ENCODE measurements at regions not wholly inside any gene's neighbourhood (a gene's known extent, or its start where the extent isn't known, plus 50 kb on each side); places are given as distances from the start of the nearest gene placed in this dataset.

DNA sequence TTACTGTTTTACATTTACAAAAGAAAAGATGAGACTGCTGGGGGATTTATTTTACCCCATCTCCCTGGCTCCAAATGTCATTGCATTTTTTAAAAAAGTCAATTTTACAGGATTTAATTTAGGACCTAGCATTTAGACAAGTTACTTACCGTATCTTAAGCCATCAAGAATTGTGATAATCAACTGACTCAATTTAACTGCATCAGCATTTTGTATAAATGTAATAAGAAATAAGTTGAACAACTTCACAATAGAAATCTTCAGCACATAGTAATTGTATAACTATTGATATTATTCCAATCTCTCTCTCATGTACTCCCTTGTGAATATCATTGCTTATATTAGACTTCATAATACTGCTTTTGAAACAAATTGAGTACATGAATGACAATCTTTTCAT, 907.5 kb upstream of the SLC10A2 start:
- no peaks in the 10 kb centered on the region for H3K9me3 ChIP-seq (ENCODE audit: low read length)
- H3F3A ChIP-seq (ENCODE audit: insufficient read depth, low read length) = no peaks in the 10 kb centered on the region
- no peak overlapping the region for H3K4me3 ChIP-seq (ENCODE audit: low read depth, low read length, poor library complexity, severe bottlenecking)
- H3K36me3 ChIP-seq (ENCODE audit: insufficient read depth, low read length) = no peaks in the 10 kb centered on the region
- no peak overlapping the region for H2AFZ ChIP-seq (ENCODE audit: low read length)
- no peaks in the 10 kb centered on the region for H3K79me2 ChIP-seq (ENCODE audit: insufficient read depth, low read length)
- TF ChIP-seq EZH2 (IDR thresholded peaks at IDR 0.05; ENCODE audit: borderline replicate concordance, low read length) = no peak
- TF ChIP-seq, protein P1, sequence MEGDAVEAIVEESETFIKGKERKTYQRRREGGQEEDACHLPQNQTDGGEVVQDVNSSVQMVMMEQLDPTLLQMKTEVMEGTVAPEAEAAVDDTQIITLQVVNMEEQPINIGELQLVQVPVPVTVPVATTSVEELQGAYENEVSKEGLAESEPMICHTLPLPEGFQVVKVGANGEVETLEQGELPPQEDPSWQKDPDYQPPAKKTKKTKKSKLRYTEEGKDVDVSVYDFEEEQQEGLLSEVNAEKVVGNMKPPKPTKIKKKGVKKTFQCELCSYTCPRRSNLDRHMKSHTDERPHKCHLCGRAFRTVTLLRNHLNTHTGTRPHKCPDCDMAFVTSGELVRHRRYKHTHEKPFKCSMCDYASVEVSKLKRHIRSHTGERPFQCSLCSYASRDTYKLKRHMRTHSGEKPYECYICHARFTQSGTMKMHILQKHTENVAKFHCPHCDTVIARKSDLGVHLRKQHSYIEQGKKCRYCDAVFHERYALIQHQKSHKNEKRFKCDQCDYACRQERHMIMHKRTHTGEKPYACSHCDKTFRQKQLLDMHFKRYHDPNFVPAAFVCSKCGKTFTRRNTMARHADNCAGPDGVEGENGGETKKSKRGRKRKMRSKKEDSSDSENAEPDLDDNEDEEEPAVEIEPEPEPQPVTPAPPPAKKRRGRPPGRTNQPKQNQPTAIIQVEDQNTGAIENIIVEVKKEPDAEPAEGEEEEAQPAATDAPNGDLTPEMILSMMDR (IDR thresholded peaks at IDR 0.05; ENCODE audit: low read length) = no peak
- H3K9me2 ChIP-seq (ENCODE audit: low read depth, low read length) = no peaks in the 10 kb centered on the region
- H3K27me3 ChIP-seq (ENCODE audit: insufficient read depth, low read length) = no peaks in the 10 kb centered on the region
- no peaks in the 10 kb centered on the region for H3K4me1 ChIP-seq (ENCODE audit: insufficient read depth, low read length, severe bottlenecking)
- no peaks in the 10 kb centered on the region for H4K20me1 ChIP-seq (ENCODE audit: insufficient read depth, low read length)
- H3K4me2 ChIP-seq (ENCODE audit: low read length) = no peak overlapping the region
- no peak overlapping the region for H3K27ac ChIP-seq (ENCODE audit: low read depth, low read length, poor library complexity, severe bottlenecking)
- no peak overlapping the region for H3K9ac ChIP-seq (ENCODE audit: low read length)

DNA sequence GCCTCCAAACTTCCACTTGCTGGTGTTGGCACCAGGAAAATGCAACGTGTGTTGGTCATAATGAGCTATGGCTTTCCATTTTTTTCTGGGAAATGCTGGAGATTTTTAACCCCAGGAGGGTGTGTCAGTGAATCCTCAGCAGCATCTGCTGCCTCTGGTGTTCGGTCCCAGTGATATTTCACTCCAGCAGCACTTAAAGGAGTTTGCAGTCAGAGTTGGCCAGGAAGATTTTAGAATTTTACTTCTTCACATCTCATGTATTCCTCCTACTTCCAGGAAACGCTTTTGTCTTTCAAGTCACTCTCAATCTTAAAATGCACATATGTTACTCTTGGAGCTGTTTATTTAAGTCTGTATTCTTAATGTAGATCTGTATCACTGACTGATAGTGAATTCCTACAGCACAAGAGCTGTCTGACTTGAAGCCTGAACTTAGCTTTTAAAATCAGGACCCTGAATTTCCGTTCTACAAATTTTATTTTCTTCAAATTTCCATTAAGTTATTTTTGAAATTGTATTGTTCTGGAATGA, 903.4 kb upstream of the SLC10A2 start:
- Histone ChIP-seq H2AFZ (ENCODE audit: low read length) (no peak overlapping the region), H3K36me3 (ENCODE audit: insufficient read depth, low read length) (no peaks in the 10 kb centered on the region), H3K9ac (ENCODE audit: low read length) (no peak overlapping the region), H3F3A (ENCODE audit: insufficient read depth, low read length) (no peaks in the 10 kb centered on the region), H3K4me3 (ENCODE audit: low read depth, low read length, poor library complexity, severe bottlenecking) (no peak overlapping the region), H3K27me3 (ENCODE audit: insufficient read depth, low read length) (no peaks in the 10 kb centered on the region), H3K9me3 (ENCODE audit: low read length) (no peaks in the 10 kb centered on the region), H4K20me1 (ENCODE audit: insufficient read depth, low read length) (no peaks in the 10 kb centered on the region), H3K4me2 (ENCODE audit: low read length) (no peak overlapping the region), H3K4me1 (ENCODE audit: insufficient read depth, low read length, severe bottlenecking) (no peaks in the 10 kb centered on the region), H3K27ac (ENCODE audit: low read depth, low read length, poor library complexity, severe bottlenecking) (no peak overlapping the region), H3K9me2 (ENCODE audit: low read depth, low read length) (no peaks in the 10 kb centered on the region), H3K79me2 (ENCODE audit: insufficient read depth, low read length) (no peaks in the 10 kb centered on the region)
- TF ChIP-seq, protein P1 (IDR thresholded peaks at IDR 0.05; ENCODE audit: low read length) = no peak
- TF ChIP-seq EZH2 (IDR thresholded peaks at IDR 0.05; ENCODE audit: borderline replicate concordance, low read length) = no peak

DNA sequence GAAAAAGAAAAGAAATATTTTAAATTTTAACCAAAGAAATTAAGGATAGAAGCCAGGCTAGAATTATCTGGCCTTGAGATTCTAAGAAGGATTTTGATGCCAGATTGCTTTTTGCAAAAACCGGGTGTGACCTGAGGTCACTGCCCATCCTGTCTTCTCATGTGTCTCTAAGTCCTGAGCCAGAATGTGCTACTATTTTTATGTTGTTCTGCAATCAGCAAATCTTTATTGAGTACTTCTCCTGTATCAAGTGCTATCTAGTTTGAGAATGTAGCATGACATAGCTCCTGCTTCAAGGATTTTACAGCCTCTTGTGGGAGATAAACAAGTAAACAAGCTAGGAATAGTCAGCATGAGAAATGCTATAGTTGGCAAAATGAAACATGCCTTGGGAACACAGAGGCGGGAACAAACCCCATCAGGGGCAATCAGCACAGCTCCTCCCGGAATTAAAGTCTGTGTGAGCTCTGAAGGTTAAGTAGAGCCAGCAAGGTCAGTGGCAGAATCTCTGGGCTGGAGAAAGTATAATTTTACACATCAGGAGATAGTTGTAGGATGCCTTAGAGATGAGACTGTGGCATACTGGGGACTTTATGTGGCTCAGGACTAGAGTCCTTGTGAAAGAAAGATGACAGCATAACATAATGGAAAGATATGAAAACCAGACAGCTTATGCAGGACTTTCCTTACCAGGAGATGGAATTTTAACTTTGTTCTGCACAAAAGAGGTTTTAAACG, 899.5 kb upstream of the SLC10A2 start:
- no peak for TF ChIP-seq EZH2 (IDR thresholded peaks at IDR 0.05; ENCODE audit: borderline replicate concordance, low read length)
- TF ChIP-seq, protein P1 (IDR thresholded peaks at IDR 0.05; ENCODE audit: low read length) = no peak
- Histone ChIP-seq H2AFZ (ENCODE audit: low read length) (no peak overlapping the region), H3K36me3 (ENCODE audit: insufficient read depth, low read length) (no peaks in the 10 kb centered on the region), H3F3A (ENCODE audit: insufficient read depth, low read length) (no peaks in the 10 kb centered on the region), H3K4me3 (ENCODE audit: low read depth, low read length, poor library complexity, severe bottlenecking) (no peak overlapping the region), H3K79me2 (ENCODE audit: insufficient read depth, low read length) (no peaks in the 10 kb centered on the region), H3K4me1 (ENCODE audit: insufficient read depth, low read length, severe bottlenecking) (no peaks in the 10 kb centered on the region), H3K27ac (ENCODE audit: low read depth, low read length, poor library complexity, severe bottlenecking) (no peak overlapping the region), H3K9me3 (ENCODE audit: low read length) (no peaks in the 10 kb centered on the region), H4K20me1 (ENCODE audit: insufficient read depth, low read length) (no peaks in the 10 kb centered on the region), H3K4me2 (ENCODE audit: low read length) (no peak overlapping the region), H3K9me2 (ENCODE audit: low read depth, low read length) (no peaks in the 10 kb centered on the region), H3K9ac (ENCODE audit: low read length) (no peak overlapping the region), H3K27me3 (ENCODE audit: insufficient read depth, low read length) (no peaks in the 10 kb centered on the region)
